Neural cell (in vitro differentiated cells): ENCODE measurements at regions not wholly inside any gene's neighbourhood (a gene's known extent, or its start where the extent isn't known, plus 50 kb on each side); places are given as distances from the start of the nearest gene placed in this dataset.

Experiments used
- H2AFZ ChIP-seq: fragments of 200-600, 300-800 bp; sonication (generic), shearing (Covaris generic); 2 replicates; pipeline ENCODE4 v1.6.0; 2014; ENCODE audit warnings: low read depth, mild to moderate bottlenecking, antibody characterized with exemption, low read length, moderate library complexity
- H3F3A ChIP-seq: fragments of 200-600 bp; shearing (Covaris generic); 2 replicates; pipeline ENCODE4 v1.6.1; 2016; ENCODE audit warnings: mild to moderate bottlenecking, moderate library complexity, mixed read lengths, antibody characterized with exemption, low read length; ENCODE audit not compliant: insufficient read depth, poor library complexity, severe bottlenecking
- H3K27ac ChIP-seq: fragments of 200-600, 300-800 bp; sonication (generic), shearing (Covaris generic); 2 replicates; pipeline ENCODE4 v1.5.1; 2014; ENCODE audit warnings: mild to moderate bottlenecking, low read length, moderate library complexity
- H3K27me3 ChIP-seq: fragments of 300-800, 200-600 bp; sonication (generic), shearing (Covaris generic); 2 replicates; pipeline ENCODE4 v1.6.0; 2014; ENCODE audit warnings: mild to moderate bottlenecking, low read depth, low read length, moderate library complexity; ENCODE audit not compliant: insufficient read depth
- H3K36me3 ChIP-seq: fragments of 300-800, 200-600 bp; sonication (generic), shearing (Covaris generic); 2 replicates; pipeline ENCODE4 v1.5.1; 2014; ENCODE audit warnings: mild to moderate bottlenecking, antibody characterized with exemption, low read length, moderate library complexity; ENCODE audit not compliant: insufficient read depth
- H3K4me2 ChIP-seq: fragments of 300-800, 200-600 bp; sonication (generic), shearing (Covaris generic); 2 replicates; pipeline ENCODE4 v1.6.0; 2014; ENCODE audit warnings: mild to moderate bottlenecking, low read length
- H3K4me3 ChIP-seq: fragments of 300-800, 200-600 bp; sonication (generic), shearing (Covaris generic); 2 replicates; pipeline ENCODE4 v1.5.1; 2014; ENCODE audit warnings: mild to moderate bottlenecking, low read length, moderate library complexity
- H3K79me2 ChIP-seq: fragments of 200-600 bp; shearing (Covaris generic); replicated peaks from 2 replicates; pipeline ENCODE4 v1.6.0; 2014; ENCODE audit warnings: mild to moderate bottlenecking, low read length, moderate library complexity; ENCODE audit not compliant: insufficient read depth
- H3K9ac ChIP-seq: fragments of 300-800, 200-600 bp; sonication (generic), shearing (Covaris generic); 2 replicates; pipeline ENCODE4 v1.6.1; 2016; ENCODE audit warnings: mild to moderate bottlenecking, low read length, mixed read lengths
- H3K9me2 ChIP-seq: fragments of 200-600 bp; shearing (Covaris generic); 2 replicates; pipeline ENCODE4 v1.6.1; 2016; ENCODE audit warnings: mild to moderate bottlenecking, low read length, mixed read lengths; ENCODE audit not compliant: insufficient read depth
- H3K9me3 ChIP-seq: fragments of 200-600, 300-800 bp; sonication (generic), shearing (Covaris generic); 2 replicates; pipeline ENCODE4 v1.6.1; 2016; ENCODE audit warnings: mild to moderate bottlenecking, mixed run types, low read length, moderate library complexity, mixed read lengths
- H4K20me1 ChIP-seq: fragments of 200-600 bp; shearing (Covaris generic); 2 replicates; pipeline ENCODE4 v1.6.1; 2016; ENCODE audit warnings: mild to moderate bottlenecking, mixed run types; ENCODE audit not compliant: insufficient read depth
- EP300 ChIP-seq: fragments of 450-650 bp; conservative IDR thresholded peaks from 2 replicates; pipeline ENCODE4 v1.6.1; 2014; ENCODE audit warnings: antibody characterized with exemption, mild to moderate bottlenecking, moderate library complexity; ENCODE audit not compliant: poor library complexity, severe bottlenecking
- EZH2 ChIP-seq: fragments of 200-600, 300-800 bp; shearing (Covaris generic), sonication (generic); IDR thresholded peaks from 2 replicates; pipeline ENCODE4 v1.6.1; 2014; ENCODE audit warnings: antibody characterized with exemption, low read length, borderline replicate concordance, mild to moderate bottlenecking; ENCODE audit not compliant: insufficient read depth, poor library complexity, severe bottlenecking
- MXI1 ChIP-seq: fragments of 450-650 bp; conservative IDR thresholded peaks from 2 replicates; pipeline ENCODE4 v1.6.1; 2014; ENCODE audit warnings: antibody characterized with exemption, mild to moderate bottlenecking; ENCODE audit not compliant: poor library complexity, severe bottlenecking
- POLR2AphosphoS5 ChIP-seq: IDR thresholded peaks from 2 replicates; pipeline ENCODE4 v1.6.1; 2012
- RAD21 ChIP-seq: fragments of 450-650 bp; conservative IDR thresholded peaks from 2 replicates; pipeline ENCODE4 v1.6.1; 2014; ENCODE audit warnings: antibody characterized with exemption, mild to moderate bottlenecking, moderate library complexity
- SMC3 ChIP-seq: fragments of 450-650 bp; conservative IDR thresholded peaks from 2 replicates; pipeline ENCODE4 v1.6.1; 2014; ENCODE audit warnings: antibody characterized with exemption, mild to moderate bottlenecking, moderate library complexity; ENCODE audit not compliant: poor library complexity
- TAF1 ChIP-seq: IDR thresholded peaks from 2 replicates; pipeline ENCODE4 v1.6.1; 2012; ENCODE audit warnings: low read depth
- TF ChIP-seq, protein P1 (sequence below): fragments of 450-650 bp; IDR thresholded peaks from 2 replicates; pipeline ENCODE4 v1.5.1; 2014; ENCODE audit warnings: antibody characterized with exemption, mild to moderate bottlenecking, moderate library complexity; ENCODE audit not compliant: poor library complexity, severe bottlenecking
- TF ChIP-seq, protein P2 (sequence below): IDR thresholded peaks from 2 replicates; pipeline ENCODE4 v1.6.1; 2012; ENCODE audit warnings: borderline replicate concordance

GRCh38 chr1:233487408-233487807 lies 126.5 kb upstream of the KCNK1 start:
- Histone ChIP-seq H3K27ac (no peak overlapping the region), H3F3A (no peaks in the 10 kb centered on the region), H3K4me3 (no peak overlapping the region), H3K27me3 (no peaks in the 10 kb centered on the region), H3K36me3 (no peaks in the 10 kb centered on the region), H3K79me2 (no peaks in the 10 kb centered on the region), H3K9ac (no peak overlapping the region), H2AFZ (no peak overlapping the region), H3K9me2 (no peaks in the 10 kb centered on the region), H3K4me2 (no peak overlapping the region), H3K9me3 (no peaks in the 10 kb centered on the region), H4K20me1 (no peaks in the 10 kb centered on the region)
- TF ChIP-seq MXI1 (no peak), TAF1 (no peak), POLR2AphosphoS5 (no peak), EP300 (no peak), SMC3 (no peak), EZH2 (no peak), RAD21 (no peak)
- TF ChIP-seq, protein P1, sequence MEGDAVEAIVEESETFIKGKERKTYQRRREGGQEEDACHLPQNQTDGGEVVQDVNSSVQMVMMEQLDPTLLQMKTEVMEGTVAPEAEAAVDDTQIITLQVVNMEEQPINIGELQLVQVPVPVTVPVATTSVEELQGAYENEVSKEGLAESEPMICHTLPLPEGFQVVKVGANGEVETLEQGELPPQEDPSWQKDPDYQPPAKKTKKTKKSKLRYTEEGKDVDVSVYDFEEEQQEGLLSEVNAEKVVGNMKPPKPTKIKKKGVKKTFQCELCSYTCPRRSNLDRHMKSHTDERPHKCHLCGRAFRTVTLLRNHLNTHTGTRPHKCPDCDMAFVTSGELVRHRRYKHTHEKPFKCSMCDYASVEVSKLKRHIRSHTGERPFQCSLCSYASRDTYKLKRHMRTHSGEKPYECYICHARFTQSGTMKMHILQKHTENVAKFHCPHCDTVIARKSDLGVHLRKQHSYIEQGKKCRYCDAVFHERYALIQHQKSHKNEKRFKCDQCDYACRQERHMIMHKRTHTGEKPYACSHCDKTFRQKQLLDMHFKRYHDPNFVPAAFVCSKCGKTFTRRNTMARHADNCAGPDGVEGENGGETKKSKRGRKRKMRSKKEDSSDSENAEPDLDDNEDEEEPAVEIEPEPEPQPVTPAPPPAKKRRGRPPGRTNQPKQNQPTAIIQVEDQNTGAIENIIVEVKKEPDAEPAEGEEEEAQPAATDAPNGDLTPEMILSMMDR, result no peak
- TF ChIP-seq, protein P2, sequence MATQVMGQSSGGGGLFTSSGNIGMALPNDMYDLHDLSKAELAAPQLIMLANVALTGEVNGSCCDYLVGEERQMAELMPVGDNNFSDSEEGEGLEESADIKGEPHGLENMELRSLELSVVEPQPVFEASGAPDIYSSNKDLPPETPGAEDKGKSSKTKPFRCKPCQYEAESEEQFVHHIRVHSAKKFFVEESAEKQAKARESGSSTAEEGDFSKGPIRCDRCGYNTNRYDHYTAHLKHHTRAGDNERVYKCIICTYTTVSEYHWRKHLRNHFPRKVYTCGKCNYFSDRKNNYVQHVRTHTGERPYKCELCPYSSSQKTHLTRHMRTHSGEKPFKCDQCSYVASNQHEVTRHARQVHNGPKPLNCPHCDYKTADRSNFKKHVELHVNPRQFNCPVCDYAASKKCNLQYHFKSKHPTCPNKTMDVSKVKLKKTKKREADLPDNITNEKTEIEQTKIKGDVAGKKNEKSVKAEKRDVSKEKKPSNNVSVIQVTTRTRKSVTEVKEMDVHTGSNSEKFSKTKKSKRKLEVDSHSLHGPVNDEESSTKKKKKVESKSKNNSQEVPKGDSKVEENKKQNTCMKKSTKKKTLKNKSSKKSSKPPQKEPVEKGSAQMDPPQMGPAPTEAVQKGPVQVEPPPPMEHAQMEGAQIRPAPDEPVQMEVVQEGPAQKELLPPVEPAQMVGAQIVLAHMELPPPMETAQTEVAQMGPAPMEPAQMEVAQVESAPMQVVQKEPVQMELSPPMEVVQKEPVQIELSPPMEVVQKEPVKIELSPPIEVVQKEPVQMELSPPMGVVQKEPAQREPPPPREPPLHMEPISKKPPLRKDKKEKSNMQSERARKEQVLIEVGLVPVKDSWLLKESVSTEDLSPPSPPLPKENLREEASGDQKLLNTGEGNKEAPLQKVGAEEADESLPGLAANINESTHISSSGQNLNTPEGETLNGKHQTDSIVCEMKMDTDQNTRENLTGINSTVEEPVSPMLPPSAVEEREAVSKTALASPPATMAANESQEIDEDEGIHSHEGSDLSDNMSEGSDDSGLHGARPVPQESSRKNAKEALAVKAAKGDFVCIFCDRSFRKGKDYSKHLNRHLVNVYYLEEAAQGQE, result no peak

DNA sequence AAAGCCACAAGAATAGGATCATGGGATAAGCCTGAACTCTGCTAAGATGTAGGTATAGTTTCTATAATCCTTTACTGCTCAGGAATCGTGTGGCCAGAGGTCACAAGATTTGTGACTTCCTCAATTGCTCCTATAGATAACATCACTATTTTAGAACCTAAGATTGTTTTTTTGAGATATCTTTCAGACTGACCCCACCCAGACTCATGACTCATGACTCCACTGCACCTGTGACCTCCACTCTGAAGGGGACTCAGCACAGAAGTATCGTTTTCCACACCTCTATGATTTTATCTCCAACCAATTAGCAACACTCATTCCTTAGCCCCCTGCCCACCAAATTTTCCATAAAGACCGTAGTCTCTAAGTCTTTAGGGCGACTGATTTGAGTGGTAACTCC lies 124.5 kb upstream of the KCNK1 start:
- no peaks in the 10 kb centered on the region for H3K9me3 ChIP-seq
- TF ChIP-seq EZH2 (no peak), TAF1 (no peak), MXI1 (no peak), SMC3 (no peak), EP300 (no peak), POLR2AphosphoS5 (no peak), RAD21 (no peak)
- TF ChIP-seq, protein P2, result no peak
- TF ChIP-seq, protein P1, result no peak
- H3K27me3 ChIP-seq, result no peaks in the 10 kb centered on the region
- H3K27ac ChIP-seq, result no peak overlapping the region
- no peak overlapping the region for H2AFZ ChIP-seq
- H3K9me2 ChIP-seq, result no peaks in the 10 kb centered on the region
- H3K36me3 ChIP-seq, result no peaks in the 10 kb centered on the region
- H3K4me2 ChIP-seq, result no peak overlapping the region
- no peaks in the 10 kb centered on the region for H3K79me2 ChIP-seq
- H3K9ac ChIP-seq, result no peak overlapping the region
- no peak overlapping the region for H3K4me3 ChIP-seq
- H3F3A ChIP-seq, result no peaks in the 10 kb centered on the region
- no peaks in the 10 kb centered on the region for H4K20me1 ChIP-seq
